GM18517 (cell line): ENCODE measurements at regions not wholly inside any gene's neighbourhood (a gene's known extent, or its start where the extent isn't known, plus 50 kb on each side); places are given as distances from the start of the nearest gene placed in this dataset.

Experiments
- ATAC-seq: cut with Tn5 transposase; IDR thresholded peaks from one replicate; pipeline ENCODE4 v1.9.1; 2021; ENCODE audit warnings: mild to moderate bottlenecking, moderate library complexity; ENCODE audit not compliant: unreplicated experiment

DNA sequence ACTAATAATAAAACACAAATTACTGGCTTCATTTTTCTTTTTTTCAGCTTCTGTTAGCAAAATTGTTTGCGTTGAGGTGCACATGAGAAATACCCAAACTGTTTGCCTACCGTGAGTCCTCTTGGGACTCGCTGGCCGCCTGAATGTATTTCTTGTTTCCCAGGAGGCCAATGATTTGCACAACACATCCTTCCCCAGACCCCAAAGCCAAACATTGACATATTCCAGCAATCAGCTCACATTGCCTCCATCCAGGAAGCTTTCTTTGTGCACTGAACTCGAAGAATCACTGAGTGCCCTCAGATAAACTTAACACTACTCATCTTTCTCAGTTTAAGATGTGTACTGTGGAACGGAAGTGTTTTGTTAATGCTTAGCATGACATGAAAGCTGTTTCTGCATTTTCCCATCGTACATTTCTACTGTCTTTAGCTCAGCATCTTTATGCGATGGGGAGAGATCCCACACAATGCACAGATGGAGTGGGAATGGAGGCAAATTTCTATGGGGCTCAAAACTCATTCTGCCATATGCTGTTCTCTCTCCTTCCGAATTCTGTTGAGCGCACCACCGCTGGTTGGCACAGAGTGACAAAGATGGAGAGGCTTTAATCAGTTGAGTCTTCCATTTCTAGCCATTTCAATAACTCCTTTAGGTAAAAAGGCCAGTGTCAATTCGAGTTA lies 399.5 kb downstream of the RFC3 start:
- no peak for ATAC-seq

- ATAC-seq: no peak
These were observed 406.0 kb downstream of the RFC3 start for GRCh38 chr13:34223984-34224383.

GRCh38 chr13:34224877-34225276 lies 406.9 kb downstream of the RFC3 start:
- ATAC-seq: no peak

DNA sequence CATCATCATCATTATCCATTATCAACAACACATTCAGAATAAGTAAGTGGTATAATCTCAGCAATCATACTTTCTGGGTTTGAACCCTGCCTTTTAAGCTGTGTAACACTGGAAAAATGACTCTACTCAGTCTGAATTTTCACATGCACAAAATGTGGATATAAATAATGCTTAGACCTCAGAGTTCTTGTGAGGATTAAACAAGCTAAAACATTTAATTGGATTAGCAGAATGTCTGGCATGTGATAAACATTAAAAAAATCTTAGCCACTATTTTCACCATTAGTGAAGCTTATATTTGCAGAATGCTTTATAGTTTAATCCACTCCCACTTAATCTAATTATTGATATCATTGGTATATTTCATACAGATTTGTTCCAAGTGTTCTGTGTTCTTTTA lies 412.3 kb downstream of the RFC3 start:
- ATAC-seq: no peak

DNA sequence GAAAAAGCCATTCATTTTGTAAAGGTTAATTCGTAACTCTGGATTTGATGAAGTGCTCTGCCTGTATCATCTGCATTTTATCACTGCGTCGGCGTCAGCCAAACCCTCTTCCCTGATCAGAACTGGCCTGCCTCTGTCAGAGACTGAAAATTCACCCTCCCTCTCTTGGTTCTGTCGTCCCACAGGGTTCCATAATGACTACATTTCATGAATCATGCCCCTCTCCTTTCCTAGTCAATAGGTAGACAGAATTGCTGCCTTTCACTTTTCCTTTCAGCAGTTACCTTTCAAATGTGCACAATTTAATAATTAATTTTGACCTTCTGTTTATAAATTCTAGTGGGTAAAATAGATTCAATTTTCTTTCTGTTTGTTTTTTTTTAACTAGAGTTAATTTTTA lies 423.4 kb downstream of the RFC3 start:
- ATAC-seq: no peak

DNA sequence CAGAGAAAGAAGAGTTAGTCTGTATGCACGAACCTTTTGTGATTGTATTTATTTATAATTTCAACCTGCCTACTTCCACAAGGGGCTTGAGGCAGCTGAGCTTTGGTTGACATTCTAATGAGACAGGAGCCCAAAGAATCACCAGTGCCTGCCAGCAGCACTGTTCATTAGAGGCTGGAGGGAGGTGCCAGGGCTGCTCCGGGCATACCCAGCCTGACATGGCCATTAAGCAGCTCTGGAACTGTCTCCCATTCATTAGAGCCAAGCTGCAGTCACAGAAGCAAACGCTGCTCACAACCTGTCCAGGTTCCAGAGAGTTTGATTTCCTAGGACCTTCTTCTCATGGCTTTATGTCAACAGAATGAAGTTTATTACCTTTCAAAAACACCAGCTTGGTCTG lies 425.5 kb downstream of the RFC3 start:
- ATAC-seq: no peak

DNA sequence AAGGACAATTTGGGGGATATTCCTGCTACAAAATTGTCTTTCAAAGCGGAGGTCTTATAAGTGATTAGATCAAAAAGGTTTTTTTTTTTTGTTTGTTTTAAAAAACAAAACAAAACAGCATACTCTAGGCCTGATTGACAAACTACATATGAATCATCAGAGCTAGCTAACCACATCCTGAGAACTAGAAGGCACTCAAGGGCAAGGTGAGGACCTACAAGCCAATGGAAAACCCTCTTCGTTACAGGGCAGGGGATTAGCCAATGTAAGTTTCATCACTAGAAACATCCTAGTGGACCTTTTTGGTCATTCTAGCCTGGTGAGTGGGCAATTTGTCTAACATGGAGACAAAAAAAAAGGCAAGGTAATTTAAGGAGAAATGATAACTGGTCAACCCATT lies 428.6 kb downstream of the RFC3 start:
- ATAC-seq: no peak

DNA sequence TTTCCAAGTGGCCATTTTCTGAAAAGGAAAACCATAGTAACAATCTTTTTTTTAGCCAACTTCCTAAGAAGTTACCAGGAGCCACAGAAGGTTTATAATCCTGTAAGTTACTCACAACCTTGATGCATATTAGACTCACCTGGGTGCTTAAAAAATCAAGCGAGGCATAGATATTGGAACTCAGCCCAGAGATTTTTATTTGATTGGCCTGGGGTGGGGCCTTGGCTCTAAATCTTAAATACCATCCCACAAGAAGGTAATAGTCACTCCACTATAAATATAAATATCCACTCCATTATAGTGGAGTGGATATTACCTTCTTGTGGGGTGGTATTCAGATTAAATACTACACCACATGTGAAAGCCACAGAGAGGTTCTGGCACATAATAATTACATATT lies 429.6 kb downstream of the RFC3 start:
- ATAC-seq: no peak

- ATAC-seq: no peak
These were observed 431.6 kb downstream of the RFC3 start for GRCh38 chr13:34249546-34250039.

DNA sequence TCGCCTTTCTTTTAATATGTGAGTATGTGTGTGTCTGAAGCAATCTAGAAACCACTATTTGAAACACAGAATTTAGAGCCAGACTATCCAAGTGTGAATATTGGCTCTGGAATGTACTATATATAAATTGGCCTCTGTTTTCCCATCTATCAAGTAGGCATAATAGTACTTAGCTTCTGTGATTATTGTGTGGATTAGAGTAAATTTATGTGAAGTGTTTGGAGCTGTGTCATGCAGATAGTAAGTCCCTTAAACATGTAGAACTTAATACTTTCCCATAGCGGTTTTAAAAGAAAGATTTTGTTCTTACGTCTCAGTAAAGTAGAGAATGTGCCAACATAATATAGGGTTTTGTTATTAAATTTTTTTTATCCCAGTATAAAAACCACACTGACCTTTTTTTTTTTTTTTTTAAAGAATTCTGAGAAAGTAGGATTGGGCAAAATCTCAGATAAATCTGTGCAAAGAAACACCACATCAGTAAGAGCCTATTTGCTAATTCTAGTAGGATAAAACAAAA lies 432.3 kb downstream of the RFC3 start:
- ATAC-seq: no peak

- ATAC-seq: no peak
These were observed 436.4 kb downstream of the RFC3 start for GRCh38 chr13:34254366-34254765.

GRCh38 chr13:34255711-34256110 lies 437.8 kb downstream of the RFC3 start:
- no peak for ATAC-seq

GRCh38 chr13:34256236-34256635 lies 438.3 kb downstream of the RFC3 start:
- no peak for ATAC-seq

GRCh38 chr13:34257966-34258365 lies 440.0 kb downstream of the RFC3 start:
- no peak for ATAC-seq

DNA sequence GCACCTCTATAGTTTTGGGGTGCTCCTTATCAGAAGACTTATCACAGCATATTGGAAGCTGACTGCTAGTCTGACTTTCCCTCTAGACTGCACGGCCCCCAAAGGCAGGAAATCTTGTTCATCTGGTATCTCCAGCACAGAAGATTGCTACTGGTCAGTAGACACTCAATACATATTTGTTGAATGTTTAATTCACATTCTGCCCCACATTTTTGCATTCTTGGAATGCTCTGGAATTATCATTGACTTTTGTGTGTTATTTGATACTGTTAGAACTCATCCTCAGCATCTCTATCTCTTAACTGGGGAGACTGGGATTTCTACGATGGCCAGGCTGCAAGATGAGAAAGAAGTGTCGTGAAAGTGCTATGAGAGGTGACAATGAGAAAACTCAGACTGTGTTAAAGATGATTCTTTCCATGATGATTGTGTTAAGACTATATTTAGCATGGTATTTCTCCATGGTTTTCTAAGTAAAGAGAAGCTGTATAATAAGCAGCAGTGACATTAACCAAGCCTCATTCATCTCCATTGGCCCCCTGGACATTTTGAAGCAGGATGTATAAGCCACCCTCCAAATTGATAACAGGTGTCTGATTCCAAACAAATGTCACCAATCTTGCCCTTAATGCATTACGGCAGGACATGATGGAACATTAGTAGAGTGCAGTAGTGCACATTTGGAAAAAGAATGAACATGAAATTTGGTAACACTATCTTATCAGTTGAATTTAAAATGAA lies 440.9 kb downstream of the RFC3 start:
- ATAC-seq: no peak

DNA sequence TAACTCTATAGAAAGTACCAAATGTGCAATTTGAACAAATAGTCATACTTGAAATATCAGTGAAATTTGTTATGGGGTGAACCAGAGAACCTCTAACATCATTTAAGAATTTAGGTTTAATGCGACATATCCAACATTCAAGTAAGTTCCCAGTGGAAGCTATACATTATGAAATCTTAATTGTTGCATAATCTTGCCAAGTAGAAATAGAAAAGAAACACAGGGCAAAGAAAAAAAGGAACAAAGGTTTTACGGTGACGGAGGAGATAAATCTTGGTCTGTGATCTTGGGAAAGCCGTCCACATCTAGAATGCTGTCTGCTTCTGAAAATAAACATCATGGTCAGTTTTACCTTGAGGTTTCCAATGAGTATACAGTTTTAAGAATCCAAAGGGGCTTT lies 445.7 kb downstream of the RFC3 start:
- ATAC-seq: no peak

DNA sequence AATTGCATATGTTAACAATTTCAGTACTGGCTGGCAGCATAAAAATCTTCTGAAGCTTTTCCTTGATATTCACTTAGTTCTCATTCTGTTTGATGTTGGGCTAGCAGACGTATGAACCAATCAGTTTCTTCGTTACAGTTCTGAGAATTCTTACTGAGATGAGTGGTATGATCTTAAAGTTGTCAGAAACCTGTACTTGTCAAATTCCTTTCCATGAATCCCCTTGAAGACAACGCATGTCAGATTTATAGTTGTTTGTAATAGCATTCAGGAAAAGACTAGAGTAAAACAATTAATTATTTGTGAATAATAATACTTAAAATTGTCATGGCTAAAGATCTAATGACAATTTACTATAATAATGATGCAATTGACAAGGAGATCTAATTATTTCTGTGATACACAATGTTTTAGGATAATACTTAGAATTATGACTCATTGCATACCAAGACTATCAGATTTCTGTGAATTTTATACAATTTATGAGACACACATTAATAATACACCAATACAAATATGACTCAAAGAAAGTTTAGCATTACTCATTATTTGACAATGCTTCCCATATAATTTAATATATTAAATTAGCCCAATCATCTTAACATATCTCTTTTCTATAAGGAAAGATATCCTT lies 447.2 kb downstream of the RFC3 start:
- no peak for ATAC-seq

- ATAC-seq: no peak
These were observed 458.8 kb downstream of the RFC3 start for GRCh38 chr13:34276764-34277163.

GRCh38 chr13:34277936-34278335 lies 460.0 kb downstream of the RFC3 start:
- no peak for ATAC-seq

- no peak for ATAC-seq
These were observed 460.8 kb downstream of the RFC3 start for GRCh38 chr13:34278780-34279179.

- ATAC-seq: no peak
These were observed 472.7 kb downstream of the RFC3 start for GRCh38 chr13:34290661-34291060.
